ENCODE measurements at regions not wholly inside any gene's neighbourhood (a gene's known extent, or its start where the extent isn't known, plus 50 kb on each side); places are given as distances from the start of the nearest gene placed in this dataset.

DNA sequence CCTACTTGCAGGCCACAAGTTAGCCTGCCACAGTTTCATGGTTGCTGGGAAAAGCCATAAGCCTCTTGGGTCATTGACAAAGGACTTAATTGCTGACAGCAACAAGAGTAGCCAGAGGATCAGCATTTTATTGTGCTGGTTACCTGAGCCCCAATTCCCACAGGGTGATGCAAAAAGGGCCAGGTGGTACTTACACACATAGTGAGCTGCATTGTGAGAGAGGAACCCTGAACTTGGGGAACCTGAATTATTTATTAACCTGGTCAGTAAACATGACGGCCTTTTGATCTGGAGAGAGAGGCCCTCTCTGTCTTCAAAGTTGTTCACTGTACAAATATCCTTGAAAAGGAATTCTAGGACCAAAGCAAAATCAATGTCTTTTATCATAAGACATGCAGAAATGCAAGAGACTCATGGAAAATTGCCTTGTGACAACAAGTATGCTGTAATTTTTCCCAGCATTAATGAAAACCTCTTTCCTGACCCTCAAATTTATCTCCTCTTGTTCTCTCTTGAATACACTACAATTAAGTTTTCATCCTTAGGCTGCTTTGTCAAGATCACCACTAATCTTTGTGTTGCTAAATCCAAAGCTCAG, 102.9 kb upstream of the PHYHIPL start:
- H3K4me1 ChIP-seq: peaks cover 0 to 8% (median under 1%) of the 10 kb centered on the region in 4 donors
- no peaks in the 10 kb centered on the region for H3K9me3 ChIP-seq
- H3K4me3 ChIP-seq: no peak overlapping the region
- intact Hi-C loops (cut with DNase I; ENCODE audit: low total_unique reads): no loop called here
- no peak overlapping the region for H3K27ac ChIP-seq
- TF ChIP-seq POLR2A (IDR thresholded peaks at IDR 0.05): no peak
- no peak for TF ChIP-seq POLR2AphosphoS5 (IDR thresholded peaks at IDR 0.05)
- TF ChIP-seq, protein P1, sequence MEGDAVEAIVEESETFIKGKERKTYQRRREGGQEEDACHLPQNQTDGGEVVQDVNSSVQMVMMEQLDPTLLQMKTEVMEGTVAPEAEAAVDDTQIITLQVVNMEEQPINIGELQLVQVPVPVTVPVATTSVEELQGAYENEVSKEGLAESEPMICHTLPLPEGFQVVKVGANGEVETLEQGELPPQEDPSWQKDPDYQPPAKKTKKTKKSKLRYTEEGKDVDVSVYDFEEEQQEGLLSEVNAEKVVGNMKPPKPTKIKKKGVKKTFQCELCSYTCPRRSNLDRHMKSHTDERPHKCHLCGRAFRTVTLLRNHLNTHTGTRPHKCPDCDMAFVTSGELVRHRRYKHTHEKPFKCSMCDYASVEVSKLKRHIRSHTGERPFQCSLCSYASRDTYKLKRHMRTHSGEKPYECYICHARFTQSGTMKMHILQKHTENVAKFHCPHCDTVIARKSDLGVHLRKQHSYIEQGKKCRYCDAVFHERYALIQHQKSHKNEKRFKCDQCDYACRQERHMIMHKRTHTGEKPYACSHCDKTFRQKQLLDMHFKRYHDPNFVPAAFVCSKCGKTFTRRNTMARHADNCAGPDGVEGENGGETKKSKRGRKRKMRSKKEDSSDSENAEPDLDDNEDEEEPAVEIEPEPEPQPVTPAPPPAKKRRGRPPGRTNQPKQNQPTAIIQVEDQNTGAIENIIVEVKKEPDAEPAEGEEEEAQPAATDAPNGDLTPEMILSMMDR (IDR thresholded peaks at IDR 0.05): no peak
- TF ChIP-seq EP300 (IDR thresholded peaks at IDR 0.05): no peak
- WGBS, 5 donors: 21 to 61% (median 47%) methylated on average over 1 of the region's 1 CpG
- no peaks in the 10 kb centered on the region for H3K36me3 ChIP-seq
- no peaks in the 10 kb centered on the region for H3K27me3 ChIP-seq
- DNase-seq: peak in 1 of 2 donors; percentile 62

DNA sequence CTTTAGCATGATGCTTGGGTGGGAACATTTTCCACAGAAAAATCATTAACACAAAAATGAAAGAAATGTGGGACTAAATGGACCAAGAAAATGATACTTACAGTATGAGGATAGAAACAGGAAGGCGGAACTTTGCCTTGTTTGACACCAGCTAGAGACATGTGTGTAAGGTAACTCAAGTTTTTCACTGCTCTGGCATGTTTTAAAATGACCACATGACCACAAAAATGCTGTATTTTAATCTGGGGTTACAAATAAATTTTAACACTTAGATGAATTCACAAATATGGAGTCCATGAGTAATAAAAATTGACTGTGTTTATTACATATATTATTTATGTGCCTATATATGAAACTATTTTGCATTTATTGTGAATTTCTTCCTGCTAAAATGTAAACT, 100.9 kb upstream of the PHYHIPL start:
- no peaks in the 10 kb centered on the region for H3K27me3 ChIP-seq
- no peak for DNase-seq
- intact Hi-C loops (cut with DNase I; ENCODE audit: low total_unique reads): no loop called here
- 93 to 98% (median 97%) methylated on average over 1 of the region's 1 CpG for WGBS, 5 donors
- TF ChIP-seq POLR2AphosphoS5 (IDR thresholded peaks at IDR 0.05) (no peak), EP300 (IDR thresholded peaks at IDR 0.05) (no peak), POLR2A (IDR thresholded peaks at IDR 0.05) (no peak)
- TF ChIP-seq, protein P1 (IDR thresholded peaks at IDR 0.05): no peak
- H3K4me3 ChIP-seq: no peak overlapping the region
- no peak overlapping the region for H3K27ac ChIP-seq
- H3K9me3 ChIP-seq: no peaks in the 10 kb centered on the region
- no peaks in the 10 kb centered on the region for H3K36me3 ChIP-seq
- H3K4me1 ChIP-seq: peaks cover 7 to 28% (median 19%) of the 10 kb centered on the region in 4 donors

DNA sequence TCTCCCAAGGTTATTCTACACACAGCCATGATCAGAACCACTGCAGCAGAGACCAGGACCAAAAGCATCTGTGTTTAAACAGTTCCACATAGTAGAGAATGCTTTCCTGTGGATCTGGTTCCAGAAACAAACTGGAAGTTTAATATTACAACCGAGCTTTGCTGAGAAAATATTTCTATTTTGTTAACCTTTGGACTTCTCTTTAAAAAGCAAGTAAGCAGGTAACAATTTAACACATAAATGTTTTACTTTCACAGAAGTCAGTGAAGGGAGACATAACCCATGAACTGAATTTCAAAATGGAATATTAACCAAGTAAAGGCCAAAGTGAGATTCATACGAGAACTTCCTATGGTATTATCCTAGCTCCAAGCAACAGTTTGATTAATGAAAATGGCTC, 98.6 kb upstream of the PHYHIPL start:
- no peak overlapping the region for H3K4me3 ChIP-seq
- H3K27ac ChIP-seq: no peak overlapping the region
- TF ChIP-seq POLR2A (IDR thresholded peaks at IDR 0.05) (no peak), EP300 (IDR thresholded peaks at IDR 0.05) (no peak), POLR2AphosphoS5 (IDR thresholded peaks at IDR 0.05) (no peak)
- TF ChIP-seq, protein P1 (IDR thresholded peaks at IDR 0.05): no peak
- no peaks in the 10 kb centered on the region for H3K9me3 ChIP-seq
- intact Hi-C loops (cut with DNase I; ENCODE audit: low total_unique reads): no loop called here
- no peaks in the 10 kb centered on the region for H3K36me3 ChIP-seq
- no peaks in the 10 kb centered on the region for H3K27me3 ChIP-seq
- 40 to 58% (median 48%) methylated on average over 2 of the region's 2 CpGs for WGBS, 5 donors
- no peak for DNase-seq
- H3K4me1 ChIP-seq: peaks cover 7 to 32% (median 23%) of the 10 kb centered on the region in 4 donors

DNA sequence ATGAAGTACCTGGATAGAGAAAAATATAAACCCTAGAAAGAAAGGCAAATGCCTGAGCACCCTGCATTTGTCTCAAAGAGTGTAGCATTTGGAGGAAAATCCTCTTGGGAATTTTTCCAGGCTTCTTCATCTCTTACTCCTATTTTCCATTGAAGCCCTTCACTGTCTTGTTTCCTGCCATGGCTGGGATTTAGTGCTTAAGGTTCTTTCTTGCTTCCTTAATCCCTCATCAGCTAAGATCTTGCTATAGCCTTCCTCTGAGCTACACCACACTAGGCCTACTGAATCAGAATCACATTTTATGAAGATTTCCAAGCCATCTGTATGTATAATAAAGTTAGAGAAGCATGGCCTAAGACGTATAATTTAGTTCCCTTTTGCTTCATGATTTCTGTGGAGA, 97.5 kb upstream of the PHYHIPL start:
- no peak overlapping the region for H3K4me3 ChIP-seq
- no peak for DNase-seq
- no peaks in the 10 kb centered on the region for H3K9me3 ChIP-seq
- TF ChIP-seq, protein P1 (IDR thresholded peaks at IDR 0.05): no peak
- TF ChIP-seq EP300 (IDR thresholded peaks at IDR 0.05) (no peak), POLR2AphosphoS5 (IDR thresholded peaks at IDR 0.05) (no peak), POLR2A (IDR thresholded peaks at IDR 0.05) (no peak)
- H3K36me3 ChIP-seq: no peaks in the 10 kb centered on the region
- WGBS, 5 donors: 16 to 72% (median 62%) methylated on average over 1 of the region's 1 CpG
- no peaks in the 10 kb centered on the region for H3K27me3 ChIP-seq
- intact Hi-C loops (cut with DNase I; ENCODE audit: low total_unique reads): no loop called here
- H3K4me1 ChIP-seq: peaks cover 7 to 32% (median 23%) of the 10 kb centered on the region in 4 donors
- H3K27ac ChIP-seq: peak overlapping the region in 3 of 5 donors; percentile 10 to 57 (median 56)
